ENCODE measurements at regions not wholly inside any gene's neighbourhood (a gene's known extent, or its start where the extent isn't known, plus 50 kb on each side); places are given as distances from the start of the nearest gene placed in this dataset.

DNA sequence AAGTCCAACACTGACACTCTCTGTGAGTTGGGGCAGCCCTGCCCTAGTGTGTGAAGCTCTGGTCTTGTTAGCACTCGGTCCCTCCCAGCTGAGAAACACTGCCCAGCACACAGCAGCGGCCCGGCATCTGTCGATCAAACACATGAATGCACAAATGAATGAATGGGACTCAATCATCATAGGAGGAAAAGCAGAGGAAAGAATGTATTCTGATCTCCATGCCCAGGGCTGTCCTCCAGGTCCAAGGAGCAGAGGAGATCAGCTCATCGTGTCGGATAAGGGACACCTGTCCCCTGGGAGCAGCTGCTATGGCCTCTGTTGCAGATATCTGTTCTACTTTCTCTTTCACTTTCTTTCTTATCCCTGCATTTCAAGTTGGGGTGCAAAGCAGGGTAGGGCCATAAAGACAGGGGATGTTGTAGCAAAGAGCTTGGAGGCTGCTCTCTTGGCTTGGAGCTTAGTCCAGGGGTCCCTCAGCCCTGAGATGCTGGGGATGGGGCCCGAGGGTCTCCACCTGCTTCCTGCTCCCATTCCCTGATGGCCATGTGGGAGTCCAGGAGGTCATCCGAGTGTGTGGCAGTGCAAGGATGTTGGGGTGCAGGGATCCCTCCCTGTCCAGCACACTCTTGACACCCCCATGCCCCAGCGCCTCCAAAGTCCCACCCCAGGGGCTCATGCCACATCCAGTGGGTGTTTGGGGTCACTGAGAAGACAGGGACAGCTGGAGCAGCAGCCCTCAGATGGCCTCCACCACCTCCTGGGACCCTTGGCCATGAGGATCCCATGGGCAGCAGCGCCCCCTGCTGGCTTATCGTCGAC lies 88.2 kb downstream of the IRF8 start:
- TF ChIP-seq GABPA (IDR thresholded peaks at IDR 0.05; ENCODE audit: low read depth) (no peak), SPI1 (IDR thresholded peaks at IDR 0.05; ENCODE audit: borderline replicate concordance, low read depth) (no peak), POLR2AphosphoS5 (IDR thresholded peaks at IDR 0.05; ENCODE audit: low read depth) (no peak)
- TF ChIP-seq, protein P1, sequence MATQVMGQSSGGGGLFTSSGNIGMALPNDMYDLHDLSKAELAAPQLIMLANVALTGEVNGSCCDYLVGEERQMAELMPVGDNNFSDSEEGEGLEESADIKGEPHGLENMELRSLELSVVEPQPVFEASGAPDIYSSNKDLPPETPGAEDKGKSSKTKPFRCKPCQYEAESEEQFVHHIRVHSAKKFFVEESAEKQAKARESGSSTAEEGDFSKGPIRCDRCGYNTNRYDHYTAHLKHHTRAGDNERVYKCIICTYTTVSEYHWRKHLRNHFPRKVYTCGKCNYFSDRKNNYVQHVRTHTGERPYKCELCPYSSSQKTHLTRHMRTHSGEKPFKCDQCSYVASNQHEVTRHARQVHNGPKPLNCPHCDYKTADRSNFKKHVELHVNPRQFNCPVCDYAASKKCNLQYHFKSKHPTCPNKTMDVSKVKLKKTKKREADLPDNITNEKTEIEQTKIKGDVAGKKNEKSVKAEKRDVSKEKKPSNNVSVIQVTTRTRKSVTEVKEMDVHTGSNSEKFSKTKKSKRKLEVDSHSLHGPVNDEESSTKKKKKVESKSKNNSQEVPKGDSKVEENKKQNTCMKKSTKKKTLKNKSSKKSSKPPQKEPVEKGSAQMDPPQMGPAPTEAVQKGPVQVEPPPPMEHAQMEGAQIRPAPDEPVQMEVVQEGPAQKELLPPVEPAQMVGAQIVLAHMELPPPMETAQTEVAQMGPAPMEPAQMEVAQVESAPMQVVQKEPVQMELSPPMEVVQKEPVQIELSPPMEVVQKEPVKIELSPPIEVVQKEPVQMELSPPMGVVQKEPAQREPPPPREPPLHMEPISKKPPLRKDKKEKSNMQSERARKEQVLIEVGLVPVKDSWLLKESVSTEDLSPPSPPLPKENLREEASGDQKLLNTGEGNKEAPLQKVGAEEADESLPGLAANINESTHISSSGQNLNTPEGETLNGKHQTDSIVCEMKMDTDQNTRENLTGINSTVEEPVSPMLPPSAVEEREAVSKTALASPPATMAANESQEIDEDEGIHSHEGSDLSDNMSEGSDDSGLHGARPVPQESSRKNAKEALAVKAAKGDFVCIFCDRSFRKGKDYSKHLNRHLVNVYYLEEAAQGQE (IDR thresholded peaks at IDR 0.05; ENCODE audit: insufficient replicate concordance, low read depth) = no peak
- TF ChIP-seq, protein P2, sequence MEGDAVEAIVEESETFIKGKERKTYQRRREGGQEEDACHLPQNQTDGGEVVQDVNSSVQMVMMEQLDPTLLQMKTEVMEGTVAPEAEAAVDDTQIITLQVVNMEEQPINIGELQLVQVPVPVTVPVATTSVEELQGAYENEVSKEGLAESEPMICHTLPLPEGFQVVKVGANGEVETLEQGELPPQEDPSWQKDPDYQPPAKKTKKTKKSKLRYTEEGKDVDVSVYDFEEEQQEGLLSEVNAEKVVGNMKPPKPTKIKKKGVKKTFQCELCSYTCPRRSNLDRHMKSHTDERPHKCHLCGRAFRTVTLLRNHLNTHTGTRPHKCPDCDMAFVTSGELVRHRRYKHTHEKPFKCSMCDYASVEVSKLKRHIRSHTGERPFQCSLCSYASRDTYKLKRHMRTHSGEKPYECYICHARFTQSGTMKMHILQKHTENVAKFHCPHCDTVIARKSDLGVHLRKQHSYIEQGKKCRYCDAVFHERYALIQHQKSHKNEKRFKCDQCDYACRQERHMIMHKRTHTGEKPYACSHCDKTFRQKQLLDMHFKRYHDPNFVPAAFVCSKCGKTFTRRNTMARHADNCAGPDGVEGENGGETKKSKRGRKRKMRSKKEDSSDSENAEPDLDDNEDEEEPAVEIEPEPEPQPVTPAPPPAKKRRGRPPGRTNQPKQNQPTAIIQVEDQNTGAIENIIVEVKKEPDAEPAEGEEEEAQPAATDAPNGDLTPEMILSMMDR (IDR thresholded peaks at IDR 0.05; ENCODE audit: insufficient read depth, low read length) = no peak
- Histone ChIP-seq H3K27ac (replicated peaks) (no peak overlapping the region), H3K4me3 (replicated peaks; ENCODE audit: insufficient read depth, low read length) (no peak overlapping the region), H3K27me3 (ENCODE audit: insufficient read depth, poor library complexity, severe bottlenecking) (no peaks in the 10 kb centered on the region)
- no peak for DNase-seq (ENCODE audit: low read depth in 1 of 2, low spot score in 1 of 2)

DNA sequence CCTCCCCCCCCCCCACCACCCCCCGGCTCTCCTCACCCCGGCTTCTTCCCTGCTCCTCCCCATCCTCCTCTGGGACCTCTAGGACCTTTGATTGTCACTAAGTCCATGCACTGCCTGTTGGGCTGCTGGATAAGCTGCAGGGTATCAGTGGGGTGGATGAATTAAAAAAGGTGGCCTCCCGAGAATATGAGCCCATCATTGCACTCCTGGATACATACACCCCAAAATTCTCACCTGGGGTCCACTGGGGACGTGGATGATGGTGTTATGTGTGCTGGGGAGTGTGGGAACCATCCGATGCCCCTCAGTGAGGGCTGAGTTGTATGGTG lies 88.8 kb downstream of the IRF8 start:
- Histone ChIP-seq H3K27me3 (ENCODE audit: insufficient read depth, poor library complexity, severe bottlenecking) (no peaks in the 10 kb centered on the region), H3K27ac (replicated peaks) (no peak overlapping the region), H3K4me3 (replicated peaks; ENCODE audit: insufficient read depth, low read length) (no peak overlapping the region)
- no peak for DNase-seq (ENCODE audit: low read depth in 1 of 2, low spot score in 1 of 2)
- TF ChIP-seq POLR2AphosphoS5 (IDR thresholded peaks at IDR 0.05; ENCODE audit: low read depth) (no peak), SPI1 (IDR thresholded peaks at IDR 0.05; ENCODE audit: borderline replicate concordance, low read depth) (no peak), GABPA (IDR thresholded peaks at IDR 0.05; ENCODE audit: low read depth) (no peak)
- TF ChIP-seq, protein P1 (IDR thresholded peaks at IDR 0.05; ENCODE audit: insufficient replicate concordance, low read depth) = no peak
- TF ChIP-seq, protein P2 (IDR thresholded peaks at IDR 0.05; ENCODE audit: insufficient read depth, low read length) = no peak

DNA sequence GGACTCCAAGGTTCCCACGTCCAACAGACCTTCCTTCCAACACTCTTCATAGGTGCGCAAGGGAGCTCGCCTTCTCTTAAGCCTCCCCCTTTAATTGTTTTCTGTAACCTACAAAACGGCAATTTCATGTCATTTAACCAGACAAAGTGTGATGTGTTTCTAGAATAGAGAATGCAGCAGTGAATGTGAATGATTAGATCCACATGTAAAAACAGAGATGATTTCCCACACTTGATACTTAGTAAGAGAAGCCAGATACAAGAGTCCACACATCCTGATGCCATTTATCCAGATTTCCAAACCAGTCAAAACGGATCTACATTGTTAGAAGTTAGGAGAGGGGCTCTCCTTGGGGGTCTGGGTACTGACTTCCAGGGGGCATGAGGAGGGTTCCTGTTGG lies 89.3 kb downstream of the IRF8 start:
- DNase-seq (ENCODE audit: low read depth in 1 of 2, low spot score in 1 of 2) = no peak
- H3K27ac ChIP-seq (replicated peaks) = no peak overlapping the region
- TF ChIP-seq POLR2AphosphoS5 (IDR thresholded peaks at IDR 0.05; ENCODE audit: low read depth) = no peak
- no peak overlapping the region for H3K4me3 ChIP-seq (replicated peaks; ENCODE audit: insufficient read depth, low read length)
- H3K27me3 ChIP-seq (ENCODE audit: insufficient read depth, poor library complexity, severe bottlenecking) = no peaks in the 10 kb centered on the region

DNA sequence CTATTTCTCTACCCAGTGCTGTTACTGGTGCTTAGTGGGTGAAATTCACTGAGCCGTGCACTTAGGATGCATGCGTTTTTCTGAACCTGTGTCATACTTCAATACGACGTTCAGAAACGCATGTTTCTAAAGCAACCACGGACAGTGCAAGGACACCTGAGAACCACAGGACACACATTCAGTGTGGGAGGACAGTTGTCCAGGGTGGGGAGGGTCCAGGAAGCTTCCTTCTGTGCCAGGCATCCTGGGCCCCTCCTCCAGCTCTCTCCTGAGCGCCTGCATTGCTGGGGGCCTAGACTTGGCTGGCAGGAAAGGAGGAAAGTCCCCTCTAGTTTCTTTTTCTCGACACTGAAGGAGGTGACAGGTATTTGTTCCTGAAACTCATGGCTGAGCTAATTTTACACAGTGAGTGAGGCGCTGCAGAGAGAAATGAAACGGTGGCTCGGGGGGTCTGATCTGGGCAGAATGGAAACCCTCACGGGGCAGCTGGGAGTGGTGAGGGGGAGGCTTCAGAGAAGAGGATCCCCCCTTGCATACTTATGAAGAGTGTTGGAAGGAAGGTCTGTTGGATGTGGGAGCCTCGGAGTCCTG lies 89.9 kb downstream of the IRF8 start:
- DNase-seq (ENCODE audit: low read depth in 1 of 2, low spot score in 1 of 2) = no peak
- no peak overlapping the region for H3K4me3 ChIP-seq (replicated peaks; ENCODE audit: insufficient read depth, low read length)
- no peak overlapping the region for H3K27ac ChIP-seq (replicated peaks)
- TF ChIP-seq SPI1 (IDR thresholded peaks at IDR 0.05; ENCODE audit: borderline replicate concordance, low read depth) (no peak), POLR2AphosphoS5 (IDR thresholded peaks at IDR 0.05; ENCODE audit: low read depth) (no peak), GABPA (IDR thresholded peaks at IDR 0.05; ENCODE audit: low read depth) (no peak)
- TF ChIP-seq, protein P1 (IDR thresholded peaks at IDR 0.05; ENCODE audit: insufficient replicate concordance, low read depth) = no peak
- TF ChIP-seq, protein P2 (IDR thresholded peaks at IDR 0.05; ENCODE audit: insufficient read depth, low read length) = no peak
- H3K27me3 ChIP-seq (ENCODE audit: insufficient read depth, poor library complexity, severe bottlenecking) = no peaks in the 10 kb centered on the region

Measured in HL-60 (cell line).